ENCODE measurements at regions not wholly inside any gene's neighbourhood (a gene's known extent, or its start where the extent isn't known, plus 50 kb on each side); places are given as distances from the start of the nearest gene placed in this dataset.
"Not testable (repeated sequence)": the region's sequence is repeated elsewhere in the genome, so short reads cannot be mapped to it uniquely, and the experiment has no call there.

DNA sequence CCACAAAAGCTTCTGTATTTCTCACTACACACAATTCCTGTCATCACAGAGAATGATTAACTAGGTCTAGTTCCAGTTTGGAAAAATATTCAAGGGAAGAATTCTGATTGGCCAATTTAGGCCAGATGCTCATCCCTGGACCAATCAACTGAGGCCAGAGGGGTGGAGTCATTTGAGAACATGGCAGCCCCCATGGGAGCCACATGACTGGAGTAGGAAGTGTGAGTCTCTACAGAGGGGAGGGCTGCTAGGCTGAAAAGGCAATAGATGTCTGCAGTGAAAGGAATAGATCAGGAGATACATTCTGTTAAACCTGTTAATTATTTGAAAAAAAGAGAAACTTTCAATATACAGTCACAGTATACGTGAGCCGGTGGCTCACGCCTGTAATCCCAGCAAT, 125.2 kb downstream of the UNC93B1 start:
- not testable (repeated sequence) for TF ChIP-seq POLR2A (IDR thresholded peaks at IDR 0.05)
- TF ChIP-seq, protein P1, sequence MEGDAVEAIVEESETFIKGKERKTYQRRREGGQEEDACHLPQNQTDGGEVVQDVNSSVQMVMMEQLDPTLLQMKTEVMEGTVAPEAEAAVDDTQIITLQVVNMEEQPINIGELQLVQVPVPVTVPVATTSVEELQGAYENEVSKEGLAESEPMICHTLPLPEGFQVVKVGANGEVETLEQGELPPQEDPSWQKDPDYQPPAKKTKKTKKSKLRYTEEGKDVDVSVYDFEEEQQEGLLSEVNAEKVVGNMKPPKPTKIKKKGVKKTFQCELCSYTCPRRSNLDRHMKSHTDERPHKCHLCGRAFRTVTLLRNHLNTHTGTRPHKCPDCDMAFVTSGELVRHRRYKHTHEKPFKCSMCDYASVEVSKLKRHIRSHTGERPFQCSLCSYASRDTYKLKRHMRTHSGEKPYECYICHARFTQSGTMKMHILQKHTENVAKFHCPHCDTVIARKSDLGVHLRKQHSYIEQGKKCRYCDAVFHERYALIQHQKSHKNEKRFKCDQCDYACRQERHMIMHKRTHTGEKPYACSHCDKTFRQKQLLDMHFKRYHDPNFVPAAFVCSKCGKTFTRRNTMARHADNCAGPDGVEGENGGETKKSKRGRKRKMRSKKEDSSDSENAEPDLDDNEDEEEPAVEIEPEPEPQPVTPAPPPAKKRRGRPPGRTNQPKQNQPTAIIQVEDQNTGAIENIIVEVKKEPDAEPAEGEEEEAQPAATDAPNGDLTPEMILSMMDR (IDR thresholded peaks at IDR 0.05): not testable (repeated sequence)
